Mucosa of descending colon (tissue), 3 donors: ENCODE measurements at regions not wholly inside any gene's neighbourhood (a gene's known extent, or its start where the extent isn't known, plus 50 kb on each side); places are given as distances from the start of the nearest gene placed in this dataset.
A peak's percentile ranks its signal among the peaks of the same experiment; 100 is the strongest.

Experiments used
- ATAC-seq: fragments of 200-7000 bp; cut with Tn5 transposase; one replicate; pipeline ENCODE4 v1.9.1; 2020; ENCODE audit warnings: mild to moderate bottlenecking, moderate library complexity
- DNase-seq, 3 donors: peaks; one replicate each; pipeline ENCODE4 v3.0.0-alpha.2; 2020
- H3K36me3 ChIP-seq: fragments of 200-600 bp; one replicate; pipeline ENCODE4 v1.8.0; 2021; ENCODE audit warnings: low read depth, mild to moderate bottlenecking
- H3K4me1 ChIP-seq: fragments of 200-600 bp; one replicate; pipeline ENCODE4 v1.8.0; 2021; ENCODE audit warnings: low read depth, mild to moderate bottlenecking
- H3K4me3 ChIP-seq: fragments of 200-600 bp; one replicate; pipeline ENCODE4 v1.8.0; 2021; ENCODE audit warnings: mild to moderate bottlenecking
- H3K9me3 ChIP-seq: fragments of 200-600 bp; one replicate; pipeline ENCODE4 v1.8.0; 2021; ENCODE audit warnings: mild to moderate bottlenecking
- intact Hi-C, 2 donors: fragments of 100-400 bp; cut with DNase I in 1 of 2; cut with micrococcal nuclease in 1 of 2; formaldehyde crosslinking; loops; one replicate each; pipeline versions ENCODE4 v1.11.0 to v1.11.1; 2022; cut with DNase I, micrococcal nuclease
- TF ChIP-seq, protein P1 (sequence below): fragments of 200-600 bp; IDR thresholded peaks from one replicate; pipeline ENCODE4 v1.8.0; 2022; ENCODE audit warnings: antibody characterized with exemption, mild to moderate bottlenecking
- donor health status: DM: no; HTN: no; CAD: no; lungs with moderate emphysema.
- donor health status: DM: no; HTN: no; CAD: no.
- donor health status: DM: no; HTN: yes; CAD: no.

DNA sequence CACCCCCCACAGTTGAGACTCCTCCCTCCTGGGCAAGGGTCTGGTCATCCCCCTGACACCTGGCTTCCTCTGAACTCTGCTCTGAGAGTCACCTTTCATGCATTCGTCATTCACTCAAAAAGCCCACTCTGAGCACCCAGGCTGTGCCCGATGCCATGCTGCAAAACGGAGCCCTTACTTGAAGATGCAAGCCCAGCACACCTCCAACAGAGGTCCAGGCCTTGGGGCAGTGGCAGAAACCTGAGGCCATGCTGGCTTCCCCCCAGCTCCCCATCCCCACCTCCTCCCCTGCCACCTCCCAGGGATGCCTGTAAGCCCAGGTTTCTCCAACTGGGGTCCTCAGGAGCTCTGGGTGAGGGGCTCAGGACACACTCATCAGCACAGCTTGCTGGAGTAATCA lies 67.7 kb upstream of the TNRC6C start:
- Histone ChIP-seq H3K9me3 (no peaks in the 10 kb centered on the region), H3K4me3 (no peak overlapping the region), H3K4me1 (peaks cover 8% of the 10 kb centered on the region), H3K36me3 (no peaks in the 10 kb centered on the region)
- intact Hi-C loops = no loop called here
- no peak for DNase-seq
- TF ChIP-seq, protein P1, sequence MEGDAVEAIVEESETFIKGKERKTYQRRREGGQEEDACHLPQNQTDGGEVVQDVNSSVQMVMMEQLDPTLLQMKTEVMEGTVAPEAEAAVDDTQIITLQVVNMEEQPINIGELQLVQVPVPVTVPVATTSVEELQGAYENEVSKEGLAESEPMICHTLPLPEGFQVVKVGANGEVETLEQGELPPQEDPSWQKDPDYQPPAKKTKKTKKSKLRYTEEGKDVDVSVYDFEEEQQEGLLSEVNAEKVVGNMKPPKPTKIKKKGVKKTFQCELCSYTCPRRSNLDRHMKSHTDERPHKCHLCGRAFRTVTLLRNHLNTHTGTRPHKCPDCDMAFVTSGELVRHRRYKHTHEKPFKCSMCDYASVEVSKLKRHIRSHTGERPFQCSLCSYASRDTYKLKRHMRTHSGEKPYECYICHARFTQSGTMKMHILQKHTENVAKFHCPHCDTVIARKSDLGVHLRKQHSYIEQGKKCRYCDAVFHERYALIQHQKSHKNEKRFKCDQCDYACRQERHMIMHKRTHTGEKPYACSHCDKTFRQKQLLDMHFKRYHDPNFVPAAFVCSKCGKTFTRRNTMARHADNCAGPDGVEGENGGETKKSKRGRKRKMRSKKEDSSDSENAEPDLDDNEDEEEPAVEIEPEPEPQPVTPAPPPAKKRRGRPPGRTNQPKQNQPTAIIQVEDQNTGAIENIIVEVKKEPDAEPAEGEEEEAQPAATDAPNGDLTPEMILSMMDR = no peak
- ATAC-seq = no peak

DNA sequence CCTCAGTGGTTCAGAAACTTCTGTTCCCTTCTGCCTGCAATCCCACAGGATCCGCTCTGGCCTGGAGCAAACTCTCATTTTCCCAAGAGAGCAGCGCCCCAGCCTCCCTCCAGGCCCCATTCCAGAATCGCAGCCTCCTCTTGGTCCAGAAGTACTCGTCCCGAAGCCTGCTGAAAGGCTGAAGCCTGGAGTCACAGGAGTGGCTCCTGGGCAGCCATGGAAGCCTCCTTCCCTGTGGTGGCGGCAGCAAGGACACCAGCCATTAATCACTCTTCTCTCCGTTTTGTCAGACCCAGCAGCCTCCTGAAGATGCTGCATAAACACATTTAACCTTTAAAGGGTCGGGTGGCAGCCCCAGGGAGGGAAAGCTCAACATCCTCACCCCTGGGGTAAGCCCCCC lies 66.9 kb upstream of the TNRC6C start:
- H3K4me1 ChIP-seq = peaks cover 8% of the 10 kb centered on the region

DNA sequence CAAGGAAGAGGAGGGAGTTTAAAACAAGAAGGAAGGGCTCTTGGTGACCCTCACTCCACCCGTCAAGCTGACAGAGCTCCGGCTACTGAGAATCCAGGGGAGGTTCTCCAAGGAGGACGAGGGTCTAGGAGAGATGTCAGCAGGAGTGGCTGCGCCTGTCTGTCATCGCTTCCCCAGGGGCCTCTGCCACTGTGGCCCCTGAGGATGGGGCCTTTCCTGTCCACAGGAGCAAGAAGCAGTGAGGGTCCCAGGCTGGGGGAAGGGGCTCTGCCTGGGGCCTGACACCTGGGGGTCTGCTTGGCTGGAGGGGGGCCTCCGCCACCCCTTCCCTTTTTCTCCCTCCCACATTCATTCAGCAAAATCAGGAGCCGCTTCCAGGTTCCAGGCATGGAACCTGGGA lies 66.5 kb upstream of the TNRC6C start:
- intact Hi-C loops = no loop called here
- Histone ChIP-seq H3K36me3 (no peaks in the 10 kb centered on the region), H3K4me3 (no peak overlapping the region), H3K4me1 (peaks cover 8% of the 10 kb centered on the region), H3K9me3 (no peaks in the 10 kb centered on the region)
- DNase-seq (no peak), ATAC-seq (no peak)
- TF ChIP-seq, protein P1 = no peak

More for the DNA sequence above, 66.9 kb upstream of the TNRC6C start:
- H3K4me3 ChIP-seq = no peak overlapping the region
- H3K9me3 ChIP-seq = no peaks in the 10 kb centered on the region
- intact Hi-C loops = no loop called here
- no peaks in the 10 kb centered on the region for H3K36me3 ChIP-seq
- ATAC-seq (no peak), DNase-seq (no peak)
- TF ChIP-seq, protein P1 = no peak

DNA sequence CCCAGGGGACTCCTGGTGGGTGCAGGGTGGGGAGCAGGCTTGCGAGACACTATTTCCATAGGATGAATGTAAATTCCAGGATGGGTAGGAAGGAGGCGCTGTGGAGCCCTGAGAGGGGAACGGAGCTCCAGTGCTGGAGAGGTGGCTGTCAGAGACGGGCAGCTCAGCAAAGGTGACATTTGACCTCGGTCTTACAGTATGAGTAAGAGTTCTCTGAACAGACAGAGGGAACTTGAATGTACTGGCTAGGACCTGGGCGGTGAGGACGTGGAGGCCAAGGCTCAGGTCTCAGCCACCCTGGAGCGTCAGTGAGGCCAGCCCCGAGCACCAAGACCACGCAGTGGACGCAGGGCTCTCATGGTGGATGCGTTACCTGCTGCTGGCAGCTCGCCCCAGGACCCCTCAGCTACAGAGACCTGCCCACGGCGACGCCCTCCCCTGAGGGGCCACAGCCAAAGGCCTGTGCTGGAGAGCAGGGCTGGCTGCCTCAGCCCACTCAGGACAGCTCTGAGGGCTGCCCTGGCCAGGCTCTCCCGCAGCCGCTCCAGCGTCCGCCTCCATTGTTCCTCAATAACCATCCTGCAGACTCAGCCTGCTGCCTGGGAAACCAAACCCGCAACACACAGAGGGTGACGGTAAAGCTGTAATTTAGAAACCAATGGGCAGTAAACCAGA lies 65.9 kb upstream of the TNRC6C start:
- intact Hi-C loops = no loop called here
- H3K36me3 ChIP-seq = no peaks in the 10 kb centered on the region
- TF ChIP-seq, protein P1 = no peak
- DNase-seq (no peak), ATAC-seq (no peak)
- no peak overlapping the region for H3K4me3 ChIP-seq
- no peaks in the 10 kb centered on the region for H3K9me3 ChIP-seq
- H3K4me1 ChIP-seq = peaks cover 2% of the 10 kb centered on the region

DNA sequence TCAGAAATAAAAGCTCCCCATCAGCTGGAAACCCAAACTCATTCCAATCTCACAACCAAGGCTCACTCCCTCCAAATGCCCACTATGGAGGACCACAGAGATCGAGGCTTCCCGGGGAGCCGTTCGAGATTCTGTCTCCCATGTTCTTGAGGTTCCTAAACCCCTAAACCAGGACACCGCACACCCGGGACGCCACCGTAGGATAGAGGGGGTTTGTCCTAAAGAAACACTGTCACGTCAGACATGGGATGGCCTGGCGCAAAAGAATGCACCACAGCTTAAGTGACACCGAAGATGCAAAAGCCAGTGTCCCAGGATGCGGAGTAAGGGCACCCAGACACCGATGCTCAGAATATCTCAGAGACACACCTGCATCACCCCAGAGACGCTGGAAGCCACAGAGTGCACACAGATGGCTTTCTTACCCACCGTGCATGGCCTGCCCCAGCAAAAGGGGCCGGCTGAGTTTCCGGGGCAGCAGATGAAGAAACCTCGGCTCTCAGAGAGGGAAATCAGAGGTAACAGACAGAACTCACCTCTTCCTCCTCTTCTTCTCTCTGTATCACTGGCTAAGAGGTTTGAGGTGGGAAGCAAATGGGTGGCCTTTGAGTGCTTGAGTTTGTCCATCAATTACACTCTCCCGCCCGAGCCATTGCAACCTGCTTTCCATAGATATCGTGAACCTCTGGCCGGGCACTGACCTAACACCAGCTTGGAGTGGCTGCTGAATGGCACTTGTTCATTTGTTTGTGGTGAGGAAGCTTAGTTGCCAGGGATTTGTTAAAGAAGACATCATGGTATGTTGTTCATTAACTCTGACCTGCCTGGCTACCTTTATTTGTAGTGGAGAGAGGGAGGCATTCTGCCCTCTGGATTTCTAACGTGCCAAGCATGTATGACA lies 65.1 kb upstream of the TNRC6C start:
- no peaks in the 10 kb centered on the region for H3K9me3 ChIP-seq
- intact Hi-C loops = no loop called here
- DNase-seq = no peak
- H3K4me1 ChIP-seq = no peaks in the 10 kb centered on the region
- ATAC-seq = peak; percentile 14
- TF ChIP-seq, protein P1 = no peak
- no peak overlapping the region for H3K4me3 ChIP-seq
- no peaks in the 10 kb centered on the region for H3K36me3 ChIP-seq
